Liver (tissue), 3 donors: ENCODE measurements at regions not wholly inside any gene's neighbourhood (a gene's known extent, or its start where the extent isn't known, plus 50 kb on each side); places are given as distances from the start of the nearest gene placed in this dataset.

Source experiments
- ATF3 ChIP-seq: IDR thresholded peaks from 2 replicates; pipeline ENCODE4 v1.6.1; 2016; ENCODE audit warnings: antibody characterized with exemption
- CTCF ChIP-seq: fragments of 150-350 bp; IDR thresholded peaks from 2 replicates; pipeline ENCODE4 v1.5.1; 2017; ENCODE audit warnings: improper control_type of control experiment, low read depth, low read length; ENCODE audit not compliant: missing input control
- EGR1 ChIP-seq, 2 donors: IDR thresholded peaks; 2 replicates each; pipeline ENCODE4 v1.6.1; 2016 to 2018; ENCODE audit warnings: antibody characterized with exemption in 2 of 2, low read depth in 2 of 2
- FOXA1 ChIP-seq: IDR thresholded peaks from 2 replicates; pipeline ENCODE4 v1.6.1; 2016; ENCODE audit warnings: antibody characterized with exemption
- GABPA ChIP-seq, 2 donors: IDR thresholded peaks in 1 of 2; conservative IDR thresholded peaks in 1 of 2; 2 replicates each; pipeline ENCODE4 v1.6.1; 2016; ENCODE audit warnings: antibody characterized with exemption in 2 of 2, mild to moderate bottlenecking in 1 of 2, moderate library complexity in 1 of 2
- HNF4A ChIP-seq, 2 donors: conservative IDR thresholded peaks; 2 replicates each; pipeline ENCODE4 v1.6.1; 2016; ENCODE audit warnings: antibody characterized with exemption in 2 of 2, mild to moderate bottlenecking in 2 of 2
- JUND ChIP-seq, 2 donors: IDR thresholded peaks; 2 replicates each; pipeline ENCODE4 v1.6.1; 2016; ENCODE audit warnings: antibody characterized with exemption in 2 of 2
- MAX ChIP-seq: IDR thresholded peaks from 2 replicates; pipeline ENCODE4 v1.6.1; 2016; ENCODE audit warnings: antibody characterized with exemption
- RAD21 ChIP-seq, 2 donors: IDR thresholded peaks; 2 replicates each; pipeline ENCODE4 v1.6.1; 2016; ENCODE audit warnings: antibody characterized with exemption in 2 of 2, mild to moderate bottlenecking in 2 of 2
- REST ChIP-seq: IDR thresholded peaks from 2 replicates; pipeline ENCODE4 v1.6.1; 2016; ENCODE audit warnings: antibody characterized with exemption, mild to moderate bottlenecking
- RXRA ChIP-seq, 2 donors: IDR thresholded peaks; 2 replicates each; pipeline ENCODE4 v1.6.1; 2017 to 2018; ENCODE audit warnings: antibody characterized with exemption in 2 of 2, mild to moderate bottlenecking in 1 of 2
- SP1 ChIP-seq: IDR thresholded peaks from 2 replicates; pipeline ENCODE4 v1.6.1; 2018; ENCODE audit warnings: antibody characterized with exemption, mild to moderate bottlenecking
- TAF1 ChIP-seq: conservative IDR thresholded peaks from 2 replicates; pipeline ENCODE4 v1.6.1; 2016; ENCODE audit warnings: antibody characterized with exemption, mild to moderate bottlenecking
- ZBTB33 ChIP-seq: IDR thresholded peaks from 2 replicates; pipeline ENCODE4 v1.6.1; 2016; ENCODE audit warnings: antibody characterized with exemption
- donor health status: healthy.
- donor health status: healthy.

- TF ChIP-seq ZBTB33 (no peak), FOXA1 (no peak), GABPA (IDR thresholded peaks at IDR 0.05 in 1 of 2, conservative IDR thresholded peaks at IDR 0.05 in 1 of 2) (no peak), CTCF (no peak), REST (no peak), MAX (no peak), RAD21 (IDR thresholded peaks at IDR 0.05) (no peak), EGR1 (IDR thresholded peaks at IDR 0.05; ENCODE audit: low read depth in 2 of 2) (no peak), ATF3 (no peak), TAF1 (no peak), SP1 (no peak), HNF4A (conservative IDR thresholded peaks at IDR 0.05) (no peak), JUND (IDR thresholded peaks at IDR 0.05) (no peak), RXRA (IDR thresholded peaks at IDR 0.05) (no peak)
Observed at GRCh38 chr9:86809759-86810367, 137.4 kb downstream of the GAS1 start.
